ENCODE measurements at regions not wholly inside any gene's neighbourhood (a gene's known extent, or its start where the extent isn't known, plus 50 kb on each side); places are given as distances from the start of the nearest gene placed in this dataset.

DNA sequence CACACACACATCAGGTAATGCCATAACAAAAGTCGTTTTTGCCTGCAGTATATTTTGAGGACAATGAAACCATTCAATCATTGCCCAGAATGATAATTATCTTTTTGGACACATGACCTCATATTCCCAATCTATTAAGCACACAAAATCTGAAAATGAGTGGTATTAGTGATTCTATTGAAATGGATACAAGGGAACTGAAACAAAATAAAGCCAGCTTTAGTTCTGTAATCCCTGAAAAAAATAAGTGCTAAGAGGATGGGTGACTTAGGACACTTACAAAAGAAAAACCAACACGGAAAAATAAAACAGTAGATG is 128.3 kb upstream of the MAF start:
- Histone ChIP-seq H3K27ac (no peak overlapping the region), H3K27me3 (no peaks in the 10 kb centered on the region), H3K36me3 (no peaks in the 10 kb centered on the region), H3K9me3 (no peaks in the 10 kb centered on the region), H3K4me3 (no peak overlapping the region), H3K4me1 (peaks cover 0 to 5% (median 0%) of the 10 kb centered on the region in 4 donors)
- DNase-seq, result no peak
- no peak for TF ChIP-seq CTCF (IDR thresholded peaks at IDR 0.05)
- TF ChIP-seq POLR2A (IDR thresholded peaks at IDR 0.05), result no peak

DNA sequence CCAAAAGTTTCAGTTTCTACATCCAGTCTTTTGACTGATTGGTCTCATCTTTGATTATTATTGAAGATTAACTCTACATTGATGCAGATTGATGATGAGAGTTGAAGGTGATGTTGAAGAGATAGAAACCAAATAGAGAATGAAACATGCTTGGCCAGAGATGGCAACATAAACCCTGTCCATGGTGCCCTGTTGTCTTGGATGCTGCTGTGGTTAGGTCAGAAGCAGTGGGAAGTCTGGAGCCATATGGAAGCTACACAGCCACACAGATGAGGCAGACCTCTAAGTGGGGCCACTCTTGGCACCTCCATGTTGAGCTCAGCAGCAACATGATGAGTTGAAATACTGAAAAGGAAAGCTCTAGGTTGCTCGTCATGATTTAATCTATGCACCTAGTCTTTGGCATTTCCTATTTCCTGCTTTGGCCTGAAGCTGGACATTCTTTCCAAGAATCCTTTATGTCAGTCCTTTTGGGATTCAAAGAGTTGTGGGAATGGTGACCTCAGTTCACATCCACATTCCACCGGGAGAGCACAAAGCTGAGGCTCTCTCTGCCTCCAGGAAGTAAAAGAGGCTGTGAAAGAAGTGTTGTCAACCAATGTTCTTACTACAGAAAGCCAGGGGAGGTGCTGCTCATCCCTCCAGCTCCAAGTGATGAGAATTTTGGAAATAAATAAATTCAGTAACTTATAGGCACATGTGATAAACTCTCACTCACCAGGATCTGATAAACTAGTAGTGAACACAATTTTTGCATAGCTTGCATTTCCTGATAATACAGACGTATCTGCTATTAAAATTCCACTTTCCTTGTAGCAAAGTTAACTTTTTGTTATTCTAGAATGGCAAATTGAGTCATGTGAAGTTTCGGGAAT is 127.7 kb upstream of the MAF start:
- Histone ChIP-seq H3K4me1 (peaks cover 0 to 7% (median 0%) of the 10 kb centered on the region in 4 donors), H3K36me3 (no peaks in the 10 kb centered on the region), H3K4me3 (no peak overlapping the region), H3K9me3 (no peaks in the 10 kb centered on the region), H3K27ac (no peak overlapping the region), H3K27me3 (no peaks in the 10 kb centered on the region)
- DNase-seq, result no peak
- TF ChIP-seq POLR2A (IDR thresholded peaks at IDR 0.05) (no peak), CTCF (IDR thresholded peaks at IDR 0.05) (no peak)

- Histone ChIP-seq H3K27me3 (no peaks in the 10 kb centered on the region), H3K4me1 (peaks cover 0 to 7% (median 0%) of the 10 kb centered on the region in 4 donors), H3K27ac (no peak overlapping the region), H3K36me3 (no peaks in the 10 kb centered on the region), H3K4me3 (no peak overlapping the region), H3K9me3 (no peaks in the 10 kb centered on the region)
- no peak for DNase-seq
- TF ChIP-seq POLR2A (IDR thresholded peaks at IDR 0.05), result no peak
- TF ChIP-seq CTCF (IDR thresholded peaks at IDR 0.05), result no peak
Measured at GRCh38 chr16:79726902-79727301, 126.4 kb upstream of the MAF start.

GRCh38 chr16:79725051-79725450 is 124.5 kb upstream of the MAF start:
- Histone ChIP-seq H3K36me3 (no peaks in the 10 kb centered on the region), H3K27me3 (no peaks in the 10 kb centered on the region), H3K4me3 (no peak overlapping the region), H3K27ac (peak overlapping the region in 1 of 4 donors; percentile 89), H3K9me3 (no peaks in the 10 kb centered on the region), H3K4me1 (peaks cover 0 to 7% (median 0%) of the 10 kb centered on the region in 4 donors)
- DNase-seq, result no peak
- TF ChIP-seq POLR2A (IDR thresholded peaks at IDR 0.05) (no peak), CTCF (IDR thresholded peaks at IDR 0.05) (no peak)

- no peaks in the 10 kb centered on the region for H3K27me3 ChIP-seq
- TF ChIP-seq POLR2A (IDR thresholded peaks at IDR 0.05), result peak in 1 of 2 donors; percentile 15
- TF ChIP-seq CTCF (IDR thresholded peaks at IDR 0.05), result no peak
- H3K4me1 ChIP-seq, result peaks cover 0 to 7% (median 0%) of the 10 kb centered on the region in 4 donors
- peak in 2 of 3 donors; percentile 85 to 88 for DNase-seq
- no peaks in the 10 kb centered on the region for H3K9me3 ChIP-seq
- peak overlapping the region in 2 of 4 donors; percentile 63 to 89 for H3K27ac ChIP-seq
- H3K4me3 ChIP-seq, result no peak overlapping the region
- H3K36me3 ChIP-seq, result no peaks in the 10 kb centered on the region
Measured at GRCh38 chr16:79723583-79724168, 123.1 kb upstream of the MAF start.

Measured in Peyer's patch (tissue), 4 donors.